IMR-90 (cell line): ENCODE measurements at regions not wholly inside any gene's neighbourhood (a gene's known extent, or its start where the extent isn't known, plus 50 kb on each side); places are given as distances from the start of the nearest gene placed in this dataset.

Experiments used
- ATAC-seq: fragments of 200-7000 bp; cut with Tn5 transposase; 2 replicates; pipeline ENCODE4 v1.9.1; 2020; ENCODE audit warnings: low read depth, mild to moderate bottlenecking, moderate library complexity
- BruUV-seq: library from RNA; stranded (reverse); fragments of 400-500 nt; replicated peaks from 2 replicates; lab custom pipeline; 2021; lab: Mats Ljungman, UMichigan
- CTCF ChIA-PET: fragments of 300-600 bp; formaldehyde crosslinking; extraction: SDS; loops from one replicate; lab custom pipeline; 2021; ENCODE audit warnings: antibody characterized with exemption; lab: Yijun Ruan, JAX
- POLR2A ChIA-PET: fragments of 300-600 bp; sonication (Branson Sonifier 250); formaldehyde crosslinking; loops from one replicate; lab custom pipeline; 2022; ENCODE audit warnings: antibody characterized with exemption; ENCODE audit not compliant: unreplicated experiment; lab: Charles Lee
- DNase-seq: peaks from one replicate; pipeline ENCODE4 v3.0.0; 2013
- H2AFZ ChIP-seq: replicated peaks from 2 replicates; pipeline ENCODE3; 2013; ENCODE audit warnings: low read length, mild to moderate bottlenecking; ENCODE audit not compliant: poor library complexity
- H2AK5ac ChIP-seq: 2 replicates; pipeline ENCODE4 v1.6.1; 2013; ENCODE audit warnings: low read depth, low read length, inconsistent platforms
- H2AK9ac ChIP-seq: replicated peaks from 2 replicates; pipeline ENCODE3; 2013; ENCODE audit warnings: mild to moderate bottlenecking, low read depth, low read length, moderate library complexity; ENCODE audit not compliant: poor library complexity
- H2BK120ac ChIP-seq: 2 replicates; pipeline ENCODE4 v1.6.1; 2013; ENCODE audit warnings: low read depth, low read length, inconsistent platforms
- H2BK15ac ChIP-seq: 3 replicates; pipeline ENCODE4 v1.6.1; 2013; ENCODE audit warnings: low read depth, low read length, inconsistent platforms
- H2BK20ac ChIP-seq: 2 replicates; pipeline ENCODE4 v1.6.1; 2013; ENCODE audit warnings: low read depth, mild to moderate bottlenecking, inconsistent platforms, low read length, moderate library complexity
- H2BK5ac ChIP-seq: 2 replicates; pipeline ENCODE4 v1.6.1; 2013; ENCODE audit warnings: mild to moderate bottlenecking, low read depth, low read length, inconsistent platforms; ENCODE audit not compliant: poor library complexity, severe bottlenecking
- H3K14ac ChIP-seq: replicated peaks from 2 replicates; pipeline ENCODE4 v1.6.1; 2013; ENCODE audit warnings: low read depth, low read length, inconsistent platforms
- H3K18ac ChIP-seq: 2 replicates; pipeline ENCODE4 v1.6.1; 2013; ENCODE audit warnings: low read depth, low read length, control low read depth
- H3K23ac ChIP-seq: 2 replicates; pipeline ENCODE4 v1.6.1; 2013; ENCODE audit warnings: low read depth, low read length, inconsistent platforms
- H3K27ac ChIP-seq: 2 replicates; pipeline ENCODE4 v1.5.1; 2013; ENCODE audit warnings: mild to moderate bottlenecking, control low read depth, low read length; ENCODE audit not compliant: insufficient read depth
- H3K27me3 ChIP-seq: 2 replicates; pipeline ENCODE4 v1.6.1; 2013; ENCODE audit warnings: low read length; ENCODE audit not compliant: control insufficient read depth, insufficient read depth
- H3K36me3 ChIP-seq: 2 replicates; pipeline ENCODE4 v1.6.1; 2013; ENCODE audit warnings: low read length, mixed read lengths; ENCODE audit not compliant: control insufficient read depth, insufficient read depth
- H3K4ac ChIP-seq: 2 replicates; pipeline ENCODE4 v1.6.1; 2013; ENCODE audit warnings: low read depth, low read length, inconsistent platforms
- H3K4me1 ChIP-seq: 2 replicates; pipeline ENCODE4 v1.6.1; 2013; ENCODE audit warnings: low read length, mixed read lengths; ENCODE audit not compliant: control insufficient read depth, insufficient read depth
- H3K4me2 ChIP-seq: 2 replicates; pipeline ENCODE4 v1.6.1; 2013; ENCODE audit warnings: low read depth, mild to moderate bottlenecking, control low read depth, low read length, moderate library complexity
- H3K4me3 ChIP-seq: 2 replicates; pipeline ENCODE4 v1.5.1; 2013; ENCODE audit warnings: low read depth, mild to moderate bottlenecking, control low read depth, low read length, moderate library complexity; ENCODE audit not compliant: insufficient read depth
- H3K56ac ChIP-seq: 2 replicates; pipeline ENCODE4 v1.6.1; 2013; ENCODE audit warnings: low read length, inconsistent platforms; ENCODE audit not compliant: insufficient read depth; ENCODE audit errors: extremely low read depth
- H3K79me1 ChIP-seq, 2 experiments: 2 replicates each; pipeline ENCODE4 v1.6.1; 2013; ENCODE audit warnings: low read length in 2 of 2, inconsistent platforms in 1 of 2, low read depth in 1 of 2
- H3K9ac ChIP-seq: 2 replicates; pipeline ENCODE4 v1.6.1; 2013; ENCODE audit warnings: low read depth, low read length, control low read depth
- H3K9me1 ChIP-seq: 2 replicates; pipeline ENCODE4 v1.6.1; 2013; ENCODE audit warnings: low read length, inconsistent platforms; ENCODE audit not compliant: insufficient read depth
- H3K9me3 ChIP-seq: 2 replicates; pipeline ENCODE4 v1.6.1; 2013; ENCODE audit warnings: low read length; ENCODE audit not compliant: control insufficient read depth, insufficient read depth
- H4K20me1 ChIP-seq: 2 replicates; pipeline ENCODE4 v1.6.1; 2013; ENCODE audit warnings: low read length, inconsistent platforms; ENCODE audit not compliant: insufficient read depth
- H4K5ac ChIP-seq: 2 replicates; pipeline ENCODE4 v1.6.1; 2013; ENCODE audit warnings: mild to moderate bottlenecking, low read depth, low read length, control low read depth
- H4K8ac ChIP-seq, 2 experiments: 2 replicates each; pipeline ENCODE4 v1.6.1; 2013; ENCODE audit warnings: low read depth in 2 of 2, low read length in 2 of 2, control low read depth in 1 of 2, inconsistent platforms in 1 of 2
- H4K91ac ChIP-seq: 2 replicates; pipeline ENCODE4 v1.6.1; 2013; ENCODE audit warnings: low read depth, low read length, inconsistent platforms; ENCODE audit not compliant: insufficient read depth
- MAFK ChIP-seq: IDR thresholded peaks from 2 replicates; pipeline ENCODE4 v1.6.1; 2012; ENCODE audit warnings: low read depth, low read length, improper control_type of control experiment
- NFE2L2 ChIP-seq: fragments of 150-350 bp; IDR thresholded peaks from 2 replicates; pipeline ENCODE4 v1.6.1; 2016; ENCODE audit warnings: low read depth, mild to moderate bottlenecking, low read length
- WGBS, 2 experiments: methylation state at CpG; one replicate each; pipeline versions ENCODE4 v1.1.5 to v1.1.7; 2013; ENCODE audit warnings: missing lambda C conversion rate in 2 of 2; ENCODE audit not compliant: insufficient read length in 1 of 2; ENCODE audit errors: extremely low coverage in 2 of 2; 5-methylcytosine and 5-hydroxymethylcytosine counted together
- dilution Hi-C: fragments of 300-500 bp; cut with HindIII; formaldehyde crosslinking; loops from one replicate; pipeline ENCODE4 v1.14.3; 2018; ENCODE audit warnings: low sequenced_read_pairs; ENCODE audit not compliant: unreplicated experiment
- in situ Hi-C: fragments of 300-500 bp; cut with MboI; formaldehyde crosslinking; loops from 3 replicates; pipeline ENCODE4 v1.14.3; 2019; ENCODE audit warnings: low sequenced_read_pairs, inconsistent platforms, mixed read lengths
- intact Hi-C: fragments of 100-400 bp; cut with micrococcal nuclease; formaldehyde crosslinking; loops from 2 replicates; pipeline ENCODE4 v1.10.0; 2022

DNA sequence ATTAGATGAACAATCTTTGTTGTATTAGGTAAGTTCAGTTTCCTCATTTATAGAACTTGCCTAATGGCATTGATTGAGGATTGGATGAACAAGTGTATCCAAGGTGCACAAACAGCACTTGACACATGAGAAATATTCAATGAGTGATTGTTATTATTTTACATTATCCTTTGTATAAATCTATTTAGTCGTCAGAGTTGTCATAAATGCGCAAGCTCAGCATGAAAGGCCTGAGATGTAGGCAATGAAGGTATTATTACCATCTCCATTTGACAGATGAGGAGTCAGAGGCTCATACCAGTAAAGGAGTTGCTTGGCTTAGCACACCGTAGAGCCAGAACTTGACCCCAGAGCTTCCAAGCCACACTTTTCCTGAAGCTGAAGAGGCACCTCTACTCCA is 291.4 kb downstream of the C1D start:
- Histone ChIP-seq H3K56ac (no peak overlapping the region), H3K18ac (no peak overlapping the region), H2AFZ (no peak overlapping the region), H3K14ac (no peak overlapping the region), H3K4ac (no peak overlapping the region), H2BK20ac (no peak overlapping the region), H2BK5ac (no peak overlapping the region), H2AK5ac (no peak overlapping the region), H2BK15ac (no peak overlapping the region), H4K8ac (no peak overlapping the region), H3K79me1 (no peaks in the 10 kb centered on the region), H3K27me3 (no peaks in the 10 kb centered on the region), H3K9me3 (no peaks in the 10 kb centered on the region), H3K9me1 (no peaks in the 10 kb centered on the region; the same call in 1 of the 2 replicates), H2AK9ac (no peak overlapping the region), H3K23ac (no peak overlapping the region), H2BK120ac (no peak overlapping the region), H4K91ac (no peak overlapping the region), H4K5ac (no peak overlapping the region), H3K4me1 (no peaks in the 10 kb centered on the region), H3K4me2 (no peak overlapping the region), H3K4me3 (no peak overlapping the region), H4K20me1 (no peaks in the 10 kb centered on the region), H3K27ac (no peak overlapping the region), H3K9ac (no peak overlapping the region), H3K36me3 (no peaks in the 10 kb centered on the region)
- CTCF ChIA-PET: no interaction called here
- no CpG with 5 or more reads among the region's 3 CpGs for WGBS, 2 experiments
- in situ Hi-C loops (no loop called here), dilution Hi-C loops (no loop called here), intact Hi-C loops (loop anchor here (5.0 kb wide), 1 partner anchor 874 kb away; no protein-coding TSS in a partner anchor)
- POLR2A ChIA-PET: no interaction called here
- ATAC-seq (no peak), DNase-seq (no peak)
- TF ChIP-seq NFE2L2 (no peak), MAFK (peak; percentile 73)
- BruUV-seq: no TSS peak
